Activated CD8-positive, alpha-beta T cell treated with anti-CD3 and anti-CD28 coated beads for 36 hours (primary cell): ENCODE measurements at regions not wholly inside any gene's neighbourhood (a gene's known extent, or its start where the extent isn't known, plus 50 kb on each side); places are given as distances from the start of the nearest gene placed in this dataset.

Source experiments
- ATAC-seq: fragments of 200-7000 bp; cut with Tn5 transposase; one replicate; pipeline ENCODE4 v1.10.0; 2021; ENCODE audit warnings: mild to moderate bottlenecking, moderate library complexity
- CTCF ChIA-PET: fragments of 350-600 bp; sonication (Branson Sonifier 250); formaldehyde crosslinking; loops from one replicate; lab custom pipeline; 2021; ENCODE audit warnings: antibody characterized with exemption; lab: Charles Lee
- POLR2A ChIA-PET: fragments of 350-600 bp; sonication (Branson Sonifier 250); formaldehyde crosslinking; loops from one replicate; lab custom pipeline; 2021; ENCODE audit warnings: antibody characterized with exemption; lab: Charles Lee
- DNase-seq: peaks from one replicate; pipeline ENCODE4 v3.0.0-alpha.2; 2020
- H3K27ac Mint-ChIP-seq: one replicate; pipeline ENCODE4 v1.8.0; 2021; ENCODE audit warnings: mild to moderate bottlenecking, mixed read lengths
- H3K27me3 Mint-ChIP-seq: one replicate; pipeline ENCODE4 v1.8.0; 2021; ENCODE audit warnings: mixed read lengths
- H3K36me3 Mint-ChIP-seq: one replicate; pipeline ENCODE4 v1.8.0; 2021; ENCODE audit warnings: low read depth, mixed read lengths
- H3K4me1 Mint-ChIP-seq: one replicate; pipeline ENCODE4 v1.8.0; 2021; ENCODE audit warnings: low read depth, mixed read lengths
- H3K4me3 Mint-ChIP-seq: one replicate; pipeline ENCODE4 v1.8.0; 2021; ENCODE audit warnings: mild to moderate bottlenecking, moderate library complexity, mixed read lengths
- H3K9me3 Mint-ChIP-seq: one replicate; pipeline ENCODE4 v1.8.0; 2021; ENCODE audit warnings: mixed read lengths
- CTCF ChIP-seq: fragments of 200-600 bp; IDR thresholded peaks from one replicate; pipeline ENCODE4 v1.8.0; 2022; ENCODE audit warnings: antibody characterized with exemption, mild to moderate bottlenecking
- intact Hi-C: fragments of 100-400 bp; cut with micrococcal nuclease; formaldehyde crosslinking; loops from one replicate; pipeline ENCODE4 v1.10.0; 2022

- peaks cover 5% of the 10 kb centered on the region for H3K9me3 Mint-ChIP-seq
- ChIA-PET POLR2A (interaction anchor here (0.8 to 1.9 kb wide), 3 partner anchors 13 to 88 kb away, joined by 3 to 5 read pairs (median 4); no protein-coding TSS in a partner anchor), CTCF (interaction anchor here (0.8 to 2.1 kb wide), 9 partner anchors 10 to 746 kb away, joined by 3 to 7 read pairs (median 3); no protein-coding TSS in a partner anchor)
- intact Hi-C loops = no loop called here
- TF ChIP-seq CTCF = no peak
- no peaks in the 10 kb centered on the region for H3K36me3 Mint-ChIP-seq
- H3K4me1 Mint-ChIP-seq = peaks cover 20% of the 10 kb centered on the region
- DNase-seq = no peak
- ATAC-seq = peak; percentile 65
- no peak overlapping the region for H3K27ac Mint-ChIP-seq
- peaks cover 17% of the 10 kb centered on the region for H3K27me3 Mint-ChIP-seq
- no peak overlapping the region for H3K4me3 Mint-ChIP-seq
These were observed 290.5 kb downstream of the RPLP1 start for GRCh38 chr15:69743091-69743490.

GRCh38 chr15:69744391-69745162, 292.0 kb downstream of the RPLP1 start:
- POLR2A ChIA-PET = interaction anchor here (1.4 to 1.9 kb wide), 2 partner anchors 9 to 11 kb away, joined by 5 to 6 read pairs; no protein-coding TSS in a partner anchor
- ATAC-seq (peak; percentile 37), DNase-seq (no peak)
- no peak overlapping the region for H3K4me3 Mint-ChIP-seq
- peaks cover 17% of the 10 kb centered on the region for H3K27me3 Mint-ChIP-seq
- TF ChIP-seq CTCF = no peak
- CTCF ChIA-PET = interaction anchor here (0.8 to 1.9 kb wide), 6 partner anchors 10 to 745 kb away, joined by 3 to 8 read pairs (median 4); no protein-coding TSS in a partner anchor
- H3K36me3 Mint-ChIP-seq = no peaks in the 10 kb centered on the region
- H3K27ac Mint-ChIP-seq = no peak overlapping the region
- H3K9me3 Mint-ChIP-seq = peaks cover 5% of the 10 kb centered on the region
- intact Hi-C loops = no loop called here
- peaks cover 26% of the 10 kb centered on the region for H3K4me1 Mint-ChIP-seq

- no peak for DNase-seq
- no peaks in the 10 kb centered on the region for H3K36me3 Mint-ChIP-seq
- ChIA-PET POLR2A (interaction anchor here (0.6 kb wide), 1 partner anchor 796 kb away, joined by 3 read pairs; no protein-coding TSS in a partner anchor), CTCF (no interaction called here)
- no peak for ATAC-seq
- H3K27me3 Mint-ChIP-seq = peaks cover 19% of the 10 kb centered on the region
- no peak overlapping the region for H3K27ac Mint-ChIP-seq
- no peak for TF ChIP-seq CTCF
- peaks cover 2% of the 10 kb centered on the region for H3K9me3 Mint-ChIP-seq
- no peak overlapping the region for H3K4me3 Mint-ChIP-seq
- intact Hi-C loops = no loop called here
- peaks cover 41% of the 10 kb centered on the region for H3K4me1 Mint-ChIP-seq
These were observed 294.6 kb downstream of the RPLP1 start for GRCh38 chr15:69747193-69747592.

- TF ChIP-seq CTCF = no peak
- H3K4me1 Mint-ChIP-seq = peaks cover 46% of the 10 kb centered on the region
- ChIA-PET CTCF (interaction anchor here (0.6 to 2.0 kb wide), 2 partner anchors 13 to 272 kb away, joined by 3 to 5 read pairs; no protein-coding TSS in a partner anchor), POLR2A (no interaction called here)
- DNase-seq (no peak), ATAC-seq (no peak)
- H3K4me3 Mint-ChIP-seq = no peak overlapping the region
- no peak overlapping the region for H3K27ac Mint-ChIP-seq
- H3K9me3 Mint-ChIP-seq = peaks cover 8% of the 10 kb centered on the region
- H3K27me3 Mint-ChIP-seq = peaks cover 19% of the 10 kb centered on the region
- H3K36me3 Mint-ChIP-seq = peaks cover 4% of the 10 kb centered on the region
- intact Hi-C loops = no loop called here
These were observed 295.5 kb downstream of the RPLP1 start for GRCh38 chr15:69748131-69748530.
